H1 (cell line): ENCODE measurements at regions not wholly inside any gene's neighbourhood (a gene's known extent, or its start where the extent isn't known, plus 50 kb on each side); places are given as distances from the start of the nearest gene placed in this dataset.

Experiments used
- CTBP2 ChIP-seq: IDR thresholded peaks from 2 replicates; pipeline ENCODE4 v1.7.0; 2011; ENCODE audit warnings: borderline replicate concordance, mild to moderate bottlenecking, moderate library complexity, mixed read lengths, low read length; ENCODE audit not compliant: insufficient read depth, insufficient read length
- GABPA ChIP-seq: IDR thresholded peaks from 2 replicates; pipeline ENCODE4 v1.6.1; 2011; ENCODE audit warnings: mild to moderate bottlenecking, low read length, moderate library complexity, borderline replicate concordance; ENCODE audit not compliant: insufficient read depth
- POLR2AphosphoS5 ChIP-seq: IDR thresholded peaks from 2 replicates; pipeline ENCODE4 v1.6.1; 2011; ENCODE audit warnings: low read depth, low read length
- RNF2 ChIP-seq: fragments of 200-900, 300-1000 bp; sonication (generic); IDR thresholded peaks from 2 replicates; pipeline ENCODE4 v1.7.1; 2016; ENCODE audit warnings: borderline replicate concordance, low read depth, mild to moderate bottlenecking, antibody characterized with exemption, low read length; ENCODE audit not compliant: poor library complexity, severe bottlenecking; ENCODE audit errors: missing control alignments
- SAP30 ChIP-seq: fragments of 300-600 bp; sonication (generic); IDR thresholded peaks from 2 replicates; pipeline ENCODE4 v1.7.1; 2012; ENCODE audit warnings: low read length, moderate library complexity, mild to moderate bottlenecking, inconsistent platforms; ENCODE audit not compliant: insufficient read depth, insufficient replicate concordance

GRCh38 chr7:110001254-110001938 is 1089.5 kb upstream of the LRRN3 start (continued):
- no peak for TF ChIP-seq RNF2
- TF ChIP-seq SAP30 = no peak
- no peak for TF ChIP-seq GABPA
- no peak for TF ChIP-seq CTBP2
- no peak for TF ChIP-seq POLR2AphosphoS5
- TF ChIP-seq, all 59 proteins: peak for 0
